ENCODE measurements at regions not wholly inside any gene's neighbourhood (a gene's known extent, or its start where the extent isn't known, plus 50 kb on each side); places are given as distances from the start of the nearest gene placed in this dataset.

GRCh38 chr21:28324690-28325089 is 668.0 kb downstream of the LTN1 start:
- TF ChIP-seq CTCF (IDR thresholded peaks at IDR 0.05) (no peak), POLR2A (IDR thresholded peaks at IDR 0.05) (no peak)
- no peak overlapping the region for H3K4me3 ChIP-seq
- H3K27me3 ChIP-seq, result no peaks in the 10 kb centered on the region
- H3K9me3 ChIP-seq, result no peaks in the 10 kb centered on the region
- H3K4me1 ChIP-seq, result no peaks in the 10 kb centered on the region
- 91 to 95% methylated on average over 2 of the region's 2 CpGs for WGBS, 2 donors
- H3K27ac ChIP-seq, result no peak overlapping the region
- intact Hi-C loops (cut with DNase I), result no loop called here
- ATAC-seq (no peak), DNase-seq (no peak)
- H3K36me3 ChIP-seq (replicated peaks in 1 of 2; ENCODE audit: insufficient read depth in 1 of 2, low read depth in 2 of 2), result no peaks in the 10 kb centered on the region

GRCh38 chr21:28317177-28317950 is 675.3 kb downstream of the LTN1 start:
- H3K27me3 ChIP-seq, result no peaks in the 10 kb centered on the region
- TF ChIP-seq CTCF (IDR thresholded peaks at IDR 0.05) (no peak), POLR2A (IDR thresholded peaks at IDR 0.05) (no peak)
- H3K4me3 ChIP-seq, result no peak overlapping the region
- no peaks in the 10 kb centered on the region for H3K9me3 ChIP-seq
- DNase-seq (peak in 3 of 4 donors; percentile 14 to 33 (median 20)), ATAC-seq (peak; percentile 71)
- H3K27ac ChIP-seq, result peak overlapping the region in 2 of 4 donors; percentile 46 to 51
- intact Hi-C loops (cut with DNase I), result no loop called here
- H3K36me3 ChIP-seq (replicated peaks in 1 of 2; ENCODE audit: insufficient read depth in 1 of 2, low read depth in 2 of 2), result no peaks in the 10 kb centered on the region
- 66 to 75% methylated on average over 3 of the region's 3 CpGs for WGBS, 2 donors
- peaks cover 15% of the 10 kb centered on the region for H3K4me1 ChIP-seq

- Histone ChIP-seq H3K27me3 (no peaks in the 10 kb centered on the region), H3K36me3 (replicated peaks in 1 of 2; ENCODE audit: insufficient read depth in 1 of 2, low read depth in 2 of 2) (no peaks in the 10 kb centered on the region), H3K4me1 (peaks cover under 1% of the 10 kb centered on the region), H3K27ac (no peak overlapping the region), H3K9me3 (no peaks in the 10 kb centered on the region), H3K4me3 (no peak overlapping the region)
- WGBS, 2 donors, result 91 to 94% methylated on average over 2 of the region's 2 CpGs
- DNase-seq, result no peak
- ATAC-seq, result no peak
- intact Hi-C loops (cut with DNase I), result no loop called here
- TF ChIP-seq POLR2A (IDR thresholded peaks at IDR 0.05), result no peak
- TF ChIP-seq CTCF (IDR thresholded peaks at IDR 0.05), result no peak
Observed at GRCh38 chr21:28311411-28312190, 681.1 kb downstream of the LTN1 start.

GRCh38 chr21:28310711-28311110 is 682.0 kb downstream of the LTN1 start:
- DNase-seq (no peak), ATAC-seq (no peak)
- no peaks in the 10 kb centered on the region for H3K4me1 ChIP-seq
- no peaks in the 10 kb centered on the region for H3K9me3 ChIP-seq
- H3K27ac ChIP-seq, result no peak overlapping the region
- TF ChIP-seq CTCF (IDR thresholded peaks at IDR 0.05) (no peak), POLR2A (IDR thresholded peaks at IDR 0.05) (no peak)
- no peaks in the 10 kb centered on the region for H3K36me3 ChIP-seq (replicated peaks in 1 of 2; ENCODE audit: insufficient read depth in 1 of 2, low read depth in 2 of 2)
- H3K27me3 ChIP-seq, result no peaks in the 10 kb centered on the region
- H3K4me3 ChIP-seq, result no peak overlapping the region
- intact Hi-C loops (cut with DNase I), result no loop called here
